Neural crest cell (in vitro differentiated cells): ENCODE measurements at regions not wholly inside any gene's neighbourhood (a gene's known extent, or its start where the extent isn't known, plus 50 kb on each side); places are given as distances from the start of the nearest gene placed in this dataset.

Experiments used
- DNase-seq: peaks from one replicate; pipeline ENCODE4 v3.0.0; 2021; ENCODE audit warnings: low read depth, mixed read lengths, low spot score
- H3K27ac Mint-ChIP-seq: one replicate; pipeline ENCODE4 v1.8.0; 2021; ENCODE audit warnings: mild to moderate bottlenecking, mixed read lengths; ENCODE audit not compliant: unreplicated experiment
- H3K27me3 Mint-ChIP-seq: 2 replicates; pipeline ENCODE4 v1.8.0; 2021; ENCODE audit warnings: low read depth, mild to moderate bottlenecking, mixed read lengths
- H3K36me3 Mint-ChIP-seq: 2 replicates; pipeline ENCODE4 v1.8.0; 2021; ENCODE audit warnings: low read depth, mild to moderate bottlenecking, mixed read lengths
- H3K4me1 Mint-ChIP-seq: 2 replicates; pipeline ENCODE4 v1.8.0; 2021; ENCODE audit warnings: mixed read lengths
- H3K4me3 Mint-ChIP-seq: one replicate; pipeline ENCODE4 v1.8.0; 2021; ENCODE audit warnings: mild to moderate bottlenecking, mixed read lengths
- H3K9me3 Mint-ChIP-seq: 2 replicates; pipeline ENCODE4 v1.8.0; 2021; ENCODE audit warnings: mixed read lengths
- TF ChIP-seq, protein P1 (sequence below): fragments of 200-600 bp; sonication (generic); conservative IDR thresholded peaks from 2 replicates; pipeline ENCODE4 v1.5.0; 2021; ENCODE audit warnings: antibody characterized with exemption, mild to moderate bottlenecking

- DNase-seq: no peak
- H3K36me3 Mint-ChIP-seq: no peaks in the 10 kb centered on the region
- TF ChIP-seq, protein P1, sequence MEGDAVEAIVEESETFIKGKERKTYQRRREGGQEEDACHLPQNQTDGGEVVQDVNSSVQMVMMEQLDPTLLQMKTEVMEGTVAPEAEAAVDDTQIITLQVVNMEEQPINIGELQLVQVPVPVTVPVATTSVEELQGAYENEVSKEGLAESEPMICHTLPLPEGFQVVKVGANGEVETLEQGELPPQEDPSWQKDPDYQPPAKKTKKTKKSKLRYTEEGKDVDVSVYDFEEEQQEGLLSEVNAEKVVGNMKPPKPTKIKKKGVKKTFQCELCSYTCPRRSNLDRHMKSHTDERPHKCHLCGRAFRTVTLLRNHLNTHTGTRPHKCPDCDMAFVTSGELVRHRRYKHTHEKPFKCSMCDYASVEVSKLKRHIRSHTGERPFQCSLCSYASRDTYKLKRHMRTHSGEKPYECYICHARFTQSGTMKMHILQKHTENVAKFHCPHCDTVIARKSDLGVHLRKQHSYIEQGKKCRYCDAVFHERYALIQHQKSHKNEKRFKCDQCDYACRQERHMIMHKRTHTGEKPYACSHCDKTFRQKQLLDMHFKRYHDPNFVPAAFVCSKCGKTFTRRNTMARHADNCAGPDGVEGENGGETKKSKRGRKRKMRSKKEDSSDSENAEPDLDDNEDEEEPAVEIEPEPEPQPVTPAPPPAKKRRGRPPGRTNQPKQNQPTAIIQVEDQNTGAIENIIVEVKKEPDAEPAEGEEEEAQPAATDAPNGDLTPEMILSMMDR: no peak
- H3K9me3 Mint-ChIP-seq: no peaks in the 10 kb centered on the region
- H3K27me3 Mint-ChIP-seq: no peaks in the 10 kb centered on the region
- H3K4me3 Mint-ChIP-seq: no peak overlapping the region
- H3K4me1 Mint-ChIP-seq: no peaks in the 10 kb centered on the region
- H3K27ac Mint-ChIP-seq: no peak overlapping the region
Observed at GRCh38 chr3:27779176-27779575, 57.1 kb upstream of the EOMES start.

DNA sequence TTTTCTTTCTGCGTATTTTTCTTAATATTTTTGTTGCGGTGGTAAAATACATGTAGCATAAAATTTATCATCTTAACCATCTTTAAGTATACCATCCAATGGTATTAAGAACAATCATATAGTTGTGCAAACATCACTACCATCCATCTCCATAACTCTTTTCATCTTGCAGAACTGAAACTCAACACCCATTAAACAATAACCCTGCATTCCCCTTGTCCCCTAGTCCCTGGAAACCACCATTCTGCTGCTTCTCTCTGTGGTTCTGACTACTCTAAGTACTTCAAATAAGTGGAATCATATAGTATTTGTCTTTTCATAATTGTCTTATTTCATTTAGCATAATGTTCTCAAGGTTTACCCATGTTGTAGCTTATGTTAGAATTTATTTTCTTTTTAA, 67.3 kb upstream of the EOMES start:
- Mint-ChIP-seq H3K27me3 (peaks cover 2% of the 10 kb centered on the region), H3K4me3 (no peak overlapping the region), H3K4me1 (no peaks in the 10 kb centered on the region), H3K36me3 (no peaks in the 10 kb centered on the region), H3K9me3 (no peaks in the 10 kb centered on the region), H3K27ac (no peak overlapping the region)
- no peak for DNase-seq
- TF ChIP-seq, protein P1: no peak

GRCh38 chr3:27791956-27792355, 69.8 kb upstream of the EOMES start:
- Mint-ChIP-seq H3K4me1 (no peaks in the 10 kb centered on the region), H3K27ac (no peak overlapping the region), H3K4me3 (no peak overlapping the region), H3K9me3 (no peaks in the 10 kb centered on the region), H3K27me3 (peaks cover 2% of the 10 kb centered on the region), H3K36me3 (no peaks in the 10 kb centered on the region)
- no peak for DNase-seq
- TF ChIP-seq, protein P1: no peak

DNA sequence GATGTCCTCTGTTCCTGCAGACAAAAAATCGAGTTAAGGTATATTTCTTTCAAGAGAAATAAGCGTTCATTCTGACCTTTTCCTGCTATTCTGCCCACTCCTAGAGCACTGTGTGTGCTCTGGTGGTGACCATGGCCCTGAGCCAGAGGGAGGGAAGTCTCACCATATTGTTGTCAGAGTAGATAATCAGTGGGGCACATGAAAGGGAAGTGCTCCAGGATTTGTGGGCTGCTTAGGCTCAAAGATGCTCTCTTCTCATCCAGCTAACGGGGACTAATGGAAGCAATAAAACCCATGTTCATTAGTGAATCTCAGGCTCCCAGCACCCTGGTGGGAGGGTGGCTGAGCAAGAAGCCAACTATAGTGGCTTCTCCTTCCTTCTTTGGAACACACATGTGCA, 70.7 kb upstream of the EOMES start:
- H3K27ac Mint-ChIP-seq: no peak overlapping the region
- H3K4me3 Mint-ChIP-seq: no peak overlapping the region
- no peaks in the 10 kb centered on the region for H3K9me3 Mint-ChIP-seq
- no peaks in the 10 kb centered on the region for H3K36me3 Mint-ChIP-seq
- TF ChIP-seq, protein P1: no peak
- H3K4me1 Mint-ChIP-seq: no peaks in the 10 kb centered on the region
- DNase-seq: no peak
- no peaks in the 10 kb centered on the region for H3K27me3 Mint-ChIP-seq

DNA sequence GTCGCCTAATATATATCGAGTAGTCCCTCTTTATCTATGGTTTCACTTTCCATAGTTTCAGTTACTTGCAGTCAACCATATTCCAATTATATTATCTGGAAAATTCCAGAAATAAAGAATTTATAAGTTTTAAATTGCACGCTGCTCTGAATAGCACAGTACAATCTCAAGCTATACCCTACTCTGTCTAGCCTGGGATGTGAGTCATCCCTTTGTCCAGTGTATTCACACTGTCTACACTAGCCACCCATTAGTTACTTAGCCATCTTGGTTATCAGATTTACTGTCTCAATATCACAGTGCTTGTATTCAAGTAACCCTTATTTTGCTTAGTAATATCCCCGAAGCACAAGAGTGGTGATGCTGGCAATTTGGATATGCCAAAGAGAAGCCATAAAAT, 72.1 kb upstream of the EOMES start:
- TF ChIP-seq, protein P1: no peak
- Mint-ChIP-seq H3K9me3 (no peaks in the 10 kb centered on the region), H3K4me1 (no peaks in the 10 kb centered on the region), H3K27ac (no peak overlapping the region), H3K27me3 (no peaks in the 10 kb centered on the region), H3K4me3 (no peak overlapping the region), H3K36me3 (no peaks in the 10 kb centered on the region)
- DNase-seq: no peak

DNA sequence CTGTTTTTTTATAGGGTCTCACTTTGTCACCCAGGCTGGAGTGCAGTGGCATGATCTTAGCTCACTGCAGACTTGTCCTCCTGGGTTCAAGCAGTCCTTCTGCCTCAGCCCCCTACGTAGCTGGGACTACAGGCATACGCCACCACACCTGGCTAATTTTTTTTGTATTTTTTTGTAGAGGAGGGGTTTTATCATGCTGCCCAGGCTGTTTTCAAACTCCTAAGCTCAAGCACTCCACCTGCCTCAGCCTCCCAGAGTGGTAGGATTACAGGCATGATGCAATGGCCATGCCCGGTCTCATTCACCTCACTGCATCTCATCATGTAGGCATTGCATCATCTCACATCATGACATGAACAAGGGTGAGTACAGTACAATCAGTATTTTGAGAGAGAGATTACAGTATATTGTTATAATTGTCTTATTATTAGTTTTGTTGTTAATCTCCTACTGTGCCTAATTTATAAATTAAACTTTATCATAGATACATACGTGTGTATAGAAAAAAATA, 74.3 kb upstream of the EOMES start:
- no peaks in the 10 kb centered on the region for H3K9me3 Mint-ChIP-seq
- no peak overlapping the region for H3K27ac Mint-ChIP-seq
- no peak for DNase-seq
- no peaks in the 10 kb centered on the region for H3K4me1 Mint-ChIP-seq
- TF ChIP-seq, protein P1: no peak
- H3K4me3 Mint-ChIP-seq: no peak overlapping the region
- no peaks in the 10 kb centered on the region for H3K36me3 Mint-ChIP-seq
- no peaks in the 10 kb centered on the region for H3K27me3 Mint-ChIP-seq
